K562 (cell line): ENCODE measurements at regions not wholly inside any gene's neighbourhood (a gene's known extent, or its start where the extent isn't known, plus 50 kb on each side); places are given as distances from the start of the nearest gene placed in this dataset.

Experiments
- BRF1 ChIP-seq: IDR thresholded peaks from 3 replicates; pipeline ENCODE4 v1.6.1; 2011; ENCODE audit warnings: borderline replicate concordance, mild to moderate bottlenecking; ENCODE audit not compliant: insufficient read length; ENCODE audit errors: extremely low read depth
- IFI16 ChIP-seq: fragments of 250-450 bp; sonication (Bioruptor Pico); IDR thresholded peaks from 2 replicates; pipeline ENCODE4 v2.1.2; 2022; ENCODE audit warnings: mild to moderate bottlenecking, inconsistent platforms
- SMARCA5 ChIP-seq: fragments of 450-650 bp; IDR thresholded peaks from 2 replicates; pipeline ENCODE4 v1.6.1; 2016
- SPI1 ChIP-seq: IDR thresholded peaks from 2 replicates; pipeline ENCODE4 v1.6.1; 2011; ENCODE audit warnings: low read depth, low read length, control low read depth, borderline replicate concordance
- ZBTB33 ChIP-seq: sonication (generic); formaldehyde crosslinking; IDR thresholded peaks from 2 replicates; pipeline ENCODE4 v1.8.1; 2023; ENCODE audit warnings: mild to moderate bottlenecking, missing genetic modification reagents
- ZNF121 ChIP-seq: sonication (generic); formaldehyde crosslinking; conservative IDR thresholded peaks from 2 replicates; pipeline ENCODE4 v1.8.0; 2022; ENCODE audit warnings: missing genetic modification reagents
- ZNF699 ChIP-seq: fragments of 250-450 bp; sonication (Bioruptor Pico); IDR thresholded peaks from 2 replicates; pipeline ENCODE4 v1.8.0; 2021; ENCODE audit warnings: mild to moderate bottlenecking, moderate library complexity; ENCODE audit not compliant: insufficient replicate concordance
- ZNF764 ChIP-seq: fragments of 250-450 bp; sonication (Bioruptor Pico); IDR thresholded peaks from 2 replicates; pipeline ENCODE4 v1.4.0; 2020; ENCODE audit warnings: low read depth, mild to moderate bottlenecking, moderate library complexity

- TF ChIP-seq ZBTB33 (CRISPR knock-in tag) (no peak), SMARCA5 (no peak), ZNF121 (CRISPR knock-in tag) (no peak), BRF1 (no peak), SPI1 (no peak), ZNF699 (no peak), IFI16 (no peak), ZNF764 (no peak)
Observed at GRCh38 chr3:184496933-184497332, 64.7 kb upstream of the EPHB3 start.
